ENCODE measurements at regions not wholly inside any gene's neighbourhood (a gene's known extent, or its start where the extent isn't known, plus 50 kb on each side); places are given as distances from the start of the nearest gene placed in this dataset.
A peak's percentile ranks its signal among the peaks of the same experiment; 100 is the strongest.

DNA sequence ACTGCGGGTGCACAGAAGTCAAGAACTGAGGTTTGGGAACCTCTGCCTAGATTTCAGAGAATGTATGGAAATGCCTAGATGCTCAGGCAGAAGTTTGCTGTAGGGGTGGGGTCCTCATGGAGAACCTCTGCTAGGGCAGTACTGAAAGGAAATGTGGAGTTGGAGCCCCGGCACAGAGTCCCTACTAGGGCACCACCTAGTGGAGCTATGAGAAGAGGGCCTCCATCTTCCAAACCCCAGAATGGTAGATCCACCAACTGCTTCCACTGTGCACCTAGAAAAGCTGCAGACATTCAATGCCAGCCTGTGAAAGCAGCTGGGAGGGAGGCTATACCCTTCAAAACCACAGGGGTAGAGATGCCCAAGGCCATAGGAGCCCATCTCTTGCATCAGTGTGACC, 1336.0 kb upstream of the CELF2 start:
- H3K4me1 Mint-ChIP-seq (ENCODE audit: low read depth, unreplicated experiment), result no peaks in the 10 kb centered on the region
- POLR2A ChIA-PET, result no interaction called here
- no peak for DNase-seq
- BruUV-seq (replicated peaks), result no TSS peak
- no peaks in the 10 kb centered on the region for H3K4me1 ChIP-seq
- no peaks in the 10 kb centered on the region for H3K36me3 ChIP-seq (ENCODE audit: control insufficient read depth, insufficient read depth, low read length)
- peaks cover 15% of the 10 kb centered on the region; the same call in 1 of the 2 replicates for H3K9me3 ChIP-seq
- H3K9me3 Mint-ChIP-seq (ENCODE audit: unreplicated experiment), result peaks cover 18% of the 10 kb centered on the region
- H3K27me3 ChIP-seq (replicated peaks; ENCODE audit: control insufficient read depth, insufficient read depth, low read length), result no peaks in the 10 kb centered on the region
- no peaks in the 10 kb centered on the region for H3K27me3 Mint-ChIP-seq (ENCODE audit: insufficient read depth, unreplicated experiment)
- CTCF ChIA-PET, result no interaction called here
- intact Hi-C loops (cut with micrococcal nuclease; ENCODE audit: unreplicated experiment), result no loop called here
- H3K4me3 ChIP-seq (ENCODE audit: low read depth, low read length), result no peak overlapping the region
- H3K36me3 Mint-ChIP-seq (ENCODE audit: insufficient read depth, unreplicated experiment), result no peaks in the 10 kb centered on the region
- H3K27ac Mint-ChIP-seq (ENCODE audit: unreplicated experiment), result no peak overlapping the region
- TF ChIP-seq, protein P1, sequence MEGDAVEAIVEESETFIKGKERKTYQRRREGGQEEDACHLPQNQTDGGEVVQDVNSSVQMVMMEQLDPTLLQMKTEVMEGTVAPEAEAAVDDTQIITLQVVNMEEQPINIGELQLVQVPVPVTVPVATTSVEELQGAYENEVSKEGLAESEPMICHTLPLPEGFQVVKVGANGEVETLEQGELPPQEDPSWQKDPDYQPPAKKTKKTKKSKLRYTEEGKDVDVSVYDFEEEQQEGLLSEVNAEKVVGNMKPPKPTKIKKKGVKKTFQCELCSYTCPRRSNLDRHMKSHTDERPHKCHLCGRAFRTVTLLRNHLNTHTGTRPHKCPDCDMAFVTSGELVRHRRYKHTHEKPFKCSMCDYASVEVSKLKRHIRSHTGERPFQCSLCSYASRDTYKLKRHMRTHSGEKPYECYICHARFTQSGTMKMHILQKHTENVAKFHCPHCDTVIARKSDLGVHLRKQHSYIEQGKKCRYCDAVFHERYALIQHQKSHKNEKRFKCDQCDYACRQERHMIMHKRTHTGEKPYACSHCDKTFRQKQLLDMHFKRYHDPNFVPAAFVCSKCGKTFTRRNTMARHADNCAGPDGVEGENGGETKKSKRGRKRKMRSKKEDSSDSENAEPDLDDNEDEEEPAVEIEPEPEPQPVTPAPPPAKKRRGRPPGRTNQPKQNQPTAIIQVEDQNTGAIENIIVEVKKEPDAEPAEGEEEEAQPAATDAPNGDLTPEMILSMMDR (IDR thresholded peaks at IDR 0.05; ENCODE audit: insufficient read depth in 1 of 2, low read depth in 1 of 2, low read length in 1 of 2, severe bottlenecking in 1 of 2, unreplicated experiment in 1 of 2), result peak in 1 of 2 experiments; percentile 4
- no peak overlapping the region for H3K4me3 Mint-ChIP-seq (ENCODE audit: unreplicated experiment)

DNA sequence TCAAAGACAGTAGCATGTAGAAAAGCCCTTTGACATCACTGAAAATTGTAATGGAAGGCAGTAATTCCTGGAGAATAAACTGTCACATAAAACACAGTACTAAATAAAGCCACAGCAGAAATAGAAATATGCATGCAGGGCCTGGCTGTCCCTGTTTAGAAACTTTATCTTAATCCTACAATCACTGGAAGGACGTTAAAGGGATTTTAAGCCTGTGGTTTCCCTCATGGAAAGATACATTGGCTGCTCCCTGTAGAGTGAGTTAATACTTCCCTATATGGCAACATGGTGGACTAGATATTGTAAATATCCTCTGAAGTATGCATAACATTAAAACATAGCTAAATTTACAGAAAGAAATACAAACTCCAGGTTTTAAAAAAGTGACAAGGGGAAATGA, 1334.9 kb upstream of the CELF2 start:
- Mint-ChIP-seq H3K27ac (ENCODE audit: unreplicated experiment) (no peak overlapping the region), H3K36me3 (ENCODE audit: insufficient read depth, unreplicated experiment) (no peaks in the 10 kb centered on the region), H3K4me3 (ENCODE audit: unreplicated experiment) (no peak overlapping the region), H3K4me1 (ENCODE audit: low read depth, unreplicated experiment) (no peaks in the 10 kb centered on the region), H3K9me3 (ENCODE audit: unreplicated experiment) (peaks cover 18% of the 10 kb centered on the region), H3K27me3 (ENCODE audit: insufficient read depth, unreplicated experiment) (no peaks in the 10 kb centered on the region)
- CTCF ChIA-PET, result no interaction called here
- no peak overlapping the region for H3K4me3 ChIP-seq (ENCODE audit: low read depth, low read length)
- intact Hi-C loops (cut with micrococcal nuclease; ENCODE audit: unreplicated experiment), result no loop called here
- DNase-seq, result no peak
- TF ChIP-seq, protein P1 (IDR thresholded peaks at IDR 0.05; ENCODE audit: insufficient read depth in 1 of 2, low read depth in 1 of 2, low read length in 1 of 2, severe bottlenecking in 1 of 2, unreplicated experiment in 1 of 2), result no peak
- H3K27me3 ChIP-seq (replicated peaks; ENCODE audit: control insufficient read depth, insufficient read depth, low read length), result no peaks in the 10 kb centered on the region
- H3K36me3 ChIP-seq (ENCODE audit: control insufficient read depth, insufficient read depth, low read length), result no peaks in the 10 kb centered on the region
- POLR2A ChIA-PET, result no interaction called here
- peaks cover 17% of the 10 kb centered on the region; the same call in 1 of the 2 replicates for H3K9me3 ChIP-seq
- BruUV-seq (replicated peaks), result no TSS peak
- no peaks in the 10 kb centered on the region for H3K4me1 ChIP-seq

DNA sequence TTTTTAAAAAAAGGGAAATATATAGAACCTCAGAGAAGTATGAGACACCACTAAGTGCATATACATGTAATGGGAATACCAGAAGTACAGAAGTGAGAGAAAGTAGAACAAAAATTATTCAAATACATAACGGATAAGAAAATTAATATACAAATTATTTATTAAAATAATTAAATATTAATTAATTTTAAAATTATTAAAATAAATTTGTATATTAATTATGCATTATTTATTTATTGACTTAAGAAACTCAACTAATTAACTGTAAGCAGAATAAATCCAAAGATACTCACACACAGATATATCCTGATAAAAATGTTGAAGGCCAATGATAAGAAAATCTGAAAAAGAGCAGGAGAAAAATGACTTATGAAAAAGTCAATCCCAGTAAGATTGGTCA, 1333.5 kb upstream of the CELF2 start:
- POLR2A ChIA-PET, result no interaction called here
- Histone ChIP-seq H3K4me3 (ENCODE audit: low read depth, low read length) (no peak overlapping the region), H3K4me1 (no peaks in the 10 kb centered on the region), H3K27me3 (replicated peaks; ENCODE audit: control insufficient read depth, insufficient read depth, low read length) (no peaks in the 10 kb centered on the region), H3K36me3 (ENCODE audit: control insufficient read depth, insufficient read depth, low read length) (no peaks in the 10 kb centered on the region), H3K9me3 (peaks cover 17% of the 10 kb centered on the region; the same call in 1 of the 2 replicates)
- no peak overlapping the region for H3K27ac Mint-ChIP-seq (ENCODE audit: unreplicated experiment)
- no peaks in the 10 kb centered on the region for H3K27me3 Mint-ChIP-seq (ENCODE audit: insufficient read depth, unreplicated experiment)
- DNase-seq, result no peak
- no peak overlapping the region for H3K4me3 Mint-ChIP-seq (ENCODE audit: unreplicated experiment)
- CTCF ChIA-PET, result no interaction called here
- peaks cover 18% of the 10 kb centered on the region for H3K9me3 Mint-ChIP-seq (ENCODE audit: unreplicated experiment)
- H3K4me1 Mint-ChIP-seq (ENCODE audit: low read depth, unreplicated experiment), result no peaks in the 10 kb centered on the region
- no peaks in the 10 kb centered on the region for H3K36me3 Mint-ChIP-seq (ENCODE audit: insufficient read depth, unreplicated experiment)
- BruUV-seq (replicated peaks), result no TSS peak
- intact Hi-C loops (cut with micrococcal nuclease; ENCODE audit: unreplicated experiment), result no loop called here
- TF ChIP-seq, protein P1 (IDR thresholded peaks at IDR 0.05; ENCODE audit: insufficient read depth in 1 of 2, low read depth in 1 of 2, low read length in 1 of 2, severe bottlenecking in 1 of 2, unreplicated experiment in 1 of 2), result no peak
